Lung microvascular endothelial cell (primary cell): ENCODE measurements at regions not wholly inside any gene's neighbourhood (a gene's known extent, or its start where the extent isn't known, plus 50 kb on each side); places are given as distances from the start of the nearest gene placed in this dataset.

Experiments used
- DNase-seq, 2 donors: peaks; one replicate each; pipeline versions ENCODE4 v3.0.0 to v3.0.0-alpha.2; 2010; ENCODE audit warnings: low read depth in 2 of 2

DNA sequence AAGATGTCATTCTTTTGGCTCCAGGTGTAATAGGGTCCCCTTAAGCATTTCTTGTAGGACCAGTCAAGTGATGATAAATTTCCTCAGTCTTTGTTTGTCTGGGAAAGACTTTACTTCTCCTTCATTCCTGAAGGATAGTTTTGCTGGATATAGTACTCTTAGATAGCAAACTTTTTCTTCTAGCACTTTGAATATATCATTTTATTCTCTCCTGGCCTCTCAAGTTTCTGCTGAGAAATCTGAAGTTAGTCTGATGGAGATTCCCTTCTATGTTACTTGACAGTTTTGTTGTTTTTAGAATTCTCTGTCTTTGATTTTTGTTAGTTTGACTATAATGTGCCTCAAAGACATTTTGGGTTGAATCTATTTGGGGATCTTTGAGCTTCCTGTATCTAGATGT, 181.2 kb upstream of the HES1 start:
- no peak for DNase-seq

DNA sequence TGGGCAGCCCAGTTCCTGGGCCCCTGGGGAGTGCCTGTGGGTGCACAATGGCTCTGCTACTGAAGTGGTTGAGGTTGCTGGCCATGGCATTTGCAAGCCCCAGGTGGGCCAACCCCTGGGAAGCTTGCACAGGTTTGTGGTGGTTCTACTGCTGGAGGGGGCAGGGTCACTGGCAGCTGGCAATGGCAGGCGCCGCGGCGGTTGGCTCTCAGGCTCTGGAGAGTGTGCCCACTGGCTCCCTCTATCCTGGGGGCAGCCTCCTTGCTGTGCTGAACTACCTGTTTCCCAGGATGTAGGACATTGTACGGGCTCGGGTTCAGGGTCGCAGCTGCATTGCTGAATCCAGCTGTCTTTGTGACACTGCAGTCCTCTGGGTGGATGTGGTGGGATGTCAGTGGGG, 180.2 kb upstream of the HES1 start:
- DNase-seq: no peak

DNA sequence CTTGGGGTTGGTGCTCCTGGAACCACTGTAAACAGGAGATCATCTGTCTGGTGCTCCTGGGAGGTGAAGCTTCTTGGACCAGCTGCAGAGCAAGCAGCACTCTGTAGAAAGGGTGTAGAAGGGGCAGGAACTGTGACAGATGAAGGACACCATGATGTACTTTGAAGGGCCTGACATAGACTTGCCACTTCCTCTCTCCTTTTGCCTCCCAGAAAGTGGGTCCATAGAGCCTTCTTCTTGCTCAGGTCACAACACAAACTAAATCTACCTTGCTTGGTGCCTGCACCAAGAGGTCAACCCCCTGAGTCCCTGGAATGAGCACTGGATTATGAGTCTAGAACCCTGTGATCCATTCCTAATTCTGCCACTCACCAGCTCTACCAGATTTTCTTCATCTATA, 176.1 kb upstream of the HES1 start:
- DNase-seq: no peak

DNA sequence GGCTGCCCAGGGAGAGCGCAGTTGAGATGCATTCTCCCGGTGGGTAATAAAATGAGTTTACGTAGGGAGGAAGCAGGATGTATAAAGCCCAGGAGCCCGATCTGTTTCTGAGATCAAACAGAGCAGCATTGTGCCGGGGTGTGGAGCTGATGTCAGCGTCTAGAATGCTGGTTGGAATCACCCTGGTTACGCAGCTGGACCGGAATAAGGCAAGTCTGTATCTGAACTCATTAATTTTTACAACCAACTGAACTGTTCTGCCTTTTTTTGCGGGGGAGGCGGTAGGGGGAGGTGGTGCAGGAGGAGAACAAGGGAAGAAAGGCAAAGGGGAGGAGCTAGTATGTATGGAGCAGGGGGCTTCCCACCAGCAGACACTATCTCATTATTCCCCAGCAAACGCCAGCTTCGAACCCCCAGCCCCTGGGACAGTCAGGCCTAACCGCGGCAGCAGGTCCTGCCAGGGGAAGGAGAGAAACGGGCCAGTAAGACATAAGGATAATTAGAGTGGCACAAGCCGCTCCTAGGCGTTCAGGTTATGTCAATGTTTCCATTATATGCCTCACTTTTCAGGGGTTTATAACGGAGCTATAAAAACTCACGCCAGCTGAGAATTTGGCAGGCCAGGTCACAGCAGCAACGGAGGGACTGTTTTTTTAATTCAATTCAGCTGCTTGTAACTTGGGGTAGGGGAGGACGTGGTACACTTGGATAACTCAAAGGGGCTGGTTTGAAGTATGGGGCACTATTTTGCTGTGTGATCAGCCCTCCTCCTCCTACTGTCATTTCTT, 175.3 kb upstream of the HES1 start:
- DNase-seq: peak in 1 of 2 donors; percentile 61

DNA sequence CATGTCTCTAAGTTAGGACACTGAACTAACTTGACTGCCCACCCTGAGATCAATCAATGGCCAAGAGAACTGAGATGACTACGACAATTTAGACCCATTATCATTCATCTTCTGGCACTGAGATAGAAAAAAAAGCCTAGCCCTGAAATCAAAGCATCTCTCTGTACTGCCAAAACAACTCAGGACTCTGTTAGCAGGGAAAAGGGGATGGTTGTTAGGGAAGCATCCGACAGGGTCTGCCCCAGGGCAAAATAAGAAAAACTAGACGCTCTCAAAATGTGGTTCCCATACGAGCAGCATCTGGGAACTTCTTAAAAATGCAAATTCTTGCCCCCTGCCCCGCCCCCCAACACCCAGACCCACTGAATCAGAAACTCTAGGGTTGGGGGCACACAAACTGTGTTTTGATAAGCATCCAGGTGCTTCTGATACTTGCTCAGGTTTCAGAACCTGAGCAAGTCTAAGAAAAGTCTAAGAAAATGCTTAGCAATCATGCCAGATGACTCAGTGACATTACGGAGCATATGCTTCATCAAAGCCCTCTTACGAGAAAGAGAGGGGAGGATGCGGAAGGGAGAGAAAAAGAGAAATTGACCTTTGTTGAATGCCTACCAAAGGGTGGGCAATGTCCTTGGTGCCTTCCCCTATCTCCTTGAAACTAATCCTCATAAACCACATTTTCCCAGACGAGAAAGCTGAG, 172.8 kb upstream of the HES1 start:
- DNase-seq: no peak

DNA sequence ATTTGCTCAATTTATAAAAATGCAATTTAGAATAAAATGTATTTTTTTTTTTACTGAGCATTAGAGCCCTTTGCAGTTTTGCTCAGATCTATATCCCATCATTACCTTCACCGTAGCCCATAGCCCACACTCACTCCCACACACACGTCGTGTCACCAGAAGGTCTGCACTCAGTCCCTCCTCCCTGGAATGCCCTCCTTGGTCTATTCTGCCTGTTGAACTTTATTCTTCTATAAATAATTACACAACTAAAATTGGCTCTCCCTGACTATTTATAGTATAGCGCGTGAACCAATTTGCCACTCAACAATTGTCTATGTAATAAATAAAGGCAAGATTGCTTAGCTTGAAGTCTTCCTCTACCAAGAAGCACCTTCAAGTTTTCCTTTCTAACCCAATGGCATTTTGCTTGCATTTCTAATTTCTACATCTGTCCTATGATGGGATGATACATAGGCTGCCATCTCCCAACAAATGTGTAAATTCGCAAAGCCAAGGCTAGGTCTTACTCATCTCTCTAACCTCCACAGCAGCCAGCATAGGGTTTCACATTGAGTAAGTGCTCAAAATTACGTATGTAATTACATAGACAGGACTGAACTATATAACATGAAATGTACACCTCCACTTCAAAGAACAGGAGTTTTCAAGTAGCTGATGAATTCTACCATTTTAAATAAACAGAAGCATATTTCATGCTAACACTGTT, 172.0 kb upstream of the HES1 start:
- no peak for DNase-seq

DNA sequence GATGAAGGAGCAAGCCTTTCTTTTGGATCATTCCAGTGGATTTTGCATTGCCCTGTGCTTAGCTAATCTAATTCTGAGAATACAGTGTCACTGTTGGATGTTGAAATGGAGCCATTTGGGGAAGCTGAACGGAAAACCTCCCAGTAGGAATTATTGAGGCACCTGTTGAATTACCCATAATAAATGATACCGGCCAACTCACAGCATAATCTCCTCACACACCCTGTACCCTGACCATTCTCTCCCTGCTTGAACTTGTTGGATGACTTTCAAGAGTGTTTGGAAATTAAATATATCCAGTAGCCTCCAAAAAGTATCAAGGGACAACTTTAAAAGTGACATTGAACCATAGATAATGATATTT, 171.4 kb upstream of the HES1 start:
- no peak for DNase-seq

DNA sequence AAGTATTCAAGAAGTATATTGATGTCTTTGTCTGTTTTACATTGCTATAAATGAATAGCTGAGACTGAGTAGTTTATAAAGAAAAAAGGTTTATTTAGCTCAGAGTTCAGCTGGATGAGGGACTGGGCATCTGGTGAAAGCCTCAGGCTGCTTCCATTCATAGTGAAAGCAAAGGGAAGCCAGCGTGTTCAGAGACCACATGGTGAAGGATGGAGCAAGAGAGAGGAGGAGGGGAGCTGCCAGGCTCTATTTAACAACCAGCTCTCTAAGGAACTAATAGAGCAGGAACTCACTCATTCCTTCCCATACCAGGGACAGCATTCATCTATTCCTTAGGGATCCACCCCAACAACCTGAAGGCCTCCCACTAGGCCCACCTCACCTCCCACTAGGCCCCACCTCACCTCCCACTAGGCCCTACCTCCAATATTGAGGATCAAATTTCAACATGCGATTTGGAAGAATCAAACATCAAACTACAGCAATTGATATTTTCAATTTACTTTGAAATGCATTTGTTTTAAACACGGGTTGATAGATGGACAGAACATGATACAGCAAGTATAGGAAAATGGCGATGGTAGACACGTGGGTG, 167.5 kb upstream of the HES1 start:
- no peak for DNase-seq

DNA sequence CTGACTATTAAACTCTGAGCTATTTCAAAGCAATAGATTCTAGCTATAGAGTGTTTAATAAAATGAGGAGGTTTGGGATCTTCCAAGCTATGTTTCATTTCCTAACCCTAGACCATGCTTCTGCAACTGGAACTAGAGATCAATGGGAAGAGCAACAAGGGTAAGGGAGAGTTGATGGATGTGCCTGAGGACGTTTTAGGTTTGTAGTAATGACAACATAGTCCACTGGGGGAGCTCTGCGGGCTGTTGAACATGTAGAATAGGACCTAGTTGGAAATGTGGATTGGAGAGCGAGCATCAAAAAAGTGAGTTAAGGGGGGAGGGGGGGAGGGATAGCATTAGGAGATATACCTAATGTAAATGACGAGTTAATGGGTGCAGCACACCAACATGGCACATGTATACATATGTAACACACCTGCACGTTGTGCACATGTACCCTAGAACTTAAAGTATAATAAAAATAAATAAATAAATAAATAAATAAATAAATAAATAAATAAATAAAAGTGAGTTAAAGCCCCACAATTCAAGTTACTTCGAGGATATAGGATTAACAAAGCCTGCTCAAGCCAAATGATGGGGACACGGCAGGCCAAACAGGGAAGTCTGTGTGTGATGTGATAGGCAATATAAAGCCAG, 165.7 kb upstream of the HES1 start:
- peak; percentile 79 to 80 for DNase-seq

DNA sequence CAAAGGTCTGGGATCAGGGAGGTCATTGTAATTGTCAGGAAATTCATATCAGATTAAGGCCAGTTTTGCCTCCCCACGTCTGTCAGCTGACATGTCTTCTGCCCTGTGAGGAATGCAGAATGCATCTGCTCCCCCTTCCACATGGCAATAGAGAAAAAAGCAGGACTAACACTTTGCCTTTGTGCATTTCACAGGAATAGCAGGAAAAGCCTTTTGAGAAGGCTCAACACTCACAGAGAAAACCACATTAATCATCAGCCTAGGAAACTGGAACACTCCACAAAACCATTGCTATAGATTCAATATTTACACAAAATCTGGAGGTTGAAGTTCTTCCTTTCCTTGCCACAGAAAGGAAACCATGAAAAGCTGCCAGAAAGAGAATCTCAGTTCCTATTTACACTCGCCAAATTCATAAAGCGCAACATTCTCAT, 165.2 kb upstream of the HES1 start:
- DNase-seq: peak; percentile 39 to 93

DNA sequence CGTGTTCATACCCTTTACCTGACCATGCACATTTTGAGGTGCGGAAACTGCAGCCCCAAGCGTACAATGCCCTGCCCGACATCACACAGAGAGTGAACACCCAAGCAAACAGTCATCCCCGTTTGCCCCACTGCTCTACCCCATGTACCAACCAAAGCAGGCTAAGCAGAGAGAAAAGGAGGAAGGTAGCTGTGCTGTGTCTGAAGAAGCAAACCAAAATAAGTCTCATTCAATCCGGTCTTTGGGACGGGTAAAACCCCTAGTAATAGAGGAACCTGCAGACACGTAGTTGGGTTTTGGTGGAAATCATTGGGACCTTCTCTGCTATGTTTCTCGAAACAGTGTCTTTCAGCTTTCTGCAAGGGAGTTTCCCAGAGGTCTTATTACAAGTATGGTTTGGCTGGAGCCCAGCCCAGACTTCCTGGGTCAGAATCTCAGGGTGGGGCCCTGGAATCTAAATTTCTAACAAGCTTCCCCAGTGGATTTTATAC, 164.6 kb upstream of the HES1 start:
- peak in 1 of 2 donors; percentile 65 for DNase-seq

DNA sequence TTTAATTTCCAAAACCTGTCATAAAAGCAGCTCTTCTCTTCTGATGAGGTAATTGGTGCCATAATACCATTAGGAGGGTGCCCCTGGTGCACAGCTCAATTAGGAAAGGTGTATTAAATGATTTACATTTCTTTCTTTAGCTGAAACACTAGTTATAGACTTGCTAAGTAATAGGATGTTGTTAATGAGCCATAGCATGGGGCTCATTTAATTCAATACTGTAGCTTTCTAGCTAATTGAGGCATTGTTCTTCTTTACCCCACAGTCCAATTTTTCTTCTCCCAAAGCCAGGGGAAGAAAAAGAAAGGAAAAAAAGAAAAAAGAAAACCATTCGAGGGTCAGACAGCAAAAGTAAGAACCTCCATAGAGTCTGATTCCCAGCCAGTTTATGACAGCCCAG, 164.0 kb upstream of the HES1 start:
- DNase-seq: no peak

DNA sequence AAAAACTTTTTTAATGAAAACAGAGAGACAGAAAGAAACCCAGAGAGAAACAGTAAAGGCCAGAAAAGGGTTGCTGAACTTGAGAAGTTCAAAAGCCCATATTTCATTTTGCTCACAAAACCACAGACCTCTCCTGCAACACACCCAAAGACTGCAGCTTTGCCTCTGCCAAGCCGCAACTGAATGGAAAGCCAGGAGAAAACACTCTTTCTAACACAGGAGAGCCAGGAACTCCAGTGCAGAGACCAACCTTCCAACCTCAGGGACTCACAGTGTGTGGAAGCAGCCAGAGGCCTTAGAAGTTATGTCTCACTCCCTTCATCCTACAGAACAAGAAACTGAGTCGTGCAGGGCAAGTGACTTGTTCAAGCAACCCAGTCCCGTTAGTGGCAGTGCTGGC, 163.1 kb upstream of the HES1 start:
- DNase-seq: no peak

DNA sequence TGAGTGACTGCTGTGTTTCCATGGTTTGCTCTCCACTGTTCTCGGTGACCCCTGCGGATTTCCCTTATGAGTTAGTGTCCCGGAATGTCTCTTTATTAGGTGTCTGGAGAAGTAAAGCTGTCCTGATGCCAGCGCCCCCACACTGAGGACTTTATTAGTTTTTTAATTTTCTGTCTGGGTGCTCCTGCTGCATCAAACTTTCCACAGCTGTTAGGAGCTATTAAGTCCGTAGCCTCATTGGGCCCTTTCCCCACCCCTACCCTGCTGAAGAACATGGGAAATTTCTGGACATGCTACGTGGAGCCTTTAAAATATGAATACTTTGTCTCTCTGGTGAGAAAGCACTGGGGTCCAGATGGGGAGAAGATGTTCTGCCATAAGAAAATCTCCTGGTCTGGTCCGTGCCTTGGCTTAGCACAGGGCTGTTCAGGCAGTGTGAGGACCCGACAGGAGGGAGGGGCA, 161.7 kb upstream of the HES1 start:
- DNase-seq: peak; percentile 19 to 93

DNA sequence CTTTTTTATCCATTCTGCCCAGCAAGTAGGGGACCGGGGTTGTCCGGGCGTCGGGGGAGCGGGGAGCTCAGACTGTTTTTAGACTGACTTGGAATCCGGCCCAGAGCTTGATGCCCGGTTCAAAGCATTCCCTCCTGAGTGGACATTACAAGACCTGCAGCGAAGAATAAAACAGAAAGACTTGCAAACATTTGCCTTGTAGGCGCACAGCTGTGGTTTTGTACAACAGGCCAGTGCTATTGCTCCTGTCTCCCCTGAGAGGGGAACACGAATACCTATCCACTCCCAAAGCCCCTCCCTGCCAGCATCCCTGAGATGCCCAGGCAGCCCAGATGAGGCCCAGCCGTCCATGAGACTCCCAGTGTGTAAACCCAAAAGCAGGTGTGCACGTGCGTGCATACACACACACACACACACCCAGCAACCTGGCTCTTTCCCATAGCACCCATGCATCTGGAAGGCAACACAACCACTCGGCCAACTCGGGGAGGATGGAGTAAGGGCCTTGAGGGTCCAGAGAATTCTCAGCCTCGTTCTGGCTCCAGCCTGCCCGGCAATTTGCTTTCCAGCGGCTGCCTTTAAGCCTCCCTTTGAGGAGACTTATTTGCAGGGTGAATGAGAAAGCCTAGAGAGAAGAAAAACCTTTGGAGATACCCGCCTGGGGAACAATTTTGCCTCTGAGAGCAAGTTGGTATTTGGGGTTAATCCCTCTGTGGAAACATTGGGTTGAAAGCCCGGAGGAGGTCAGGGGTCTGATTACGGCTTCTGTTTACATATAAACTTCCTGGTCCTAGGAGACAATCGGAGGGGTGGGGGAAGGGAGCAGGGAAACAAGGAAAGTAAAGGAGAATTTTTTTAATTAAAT, 161.0 kb upstream of the HES1 start:
- DNase-seq: peak in 1 of 2 donors; percentile 47

DNA sequence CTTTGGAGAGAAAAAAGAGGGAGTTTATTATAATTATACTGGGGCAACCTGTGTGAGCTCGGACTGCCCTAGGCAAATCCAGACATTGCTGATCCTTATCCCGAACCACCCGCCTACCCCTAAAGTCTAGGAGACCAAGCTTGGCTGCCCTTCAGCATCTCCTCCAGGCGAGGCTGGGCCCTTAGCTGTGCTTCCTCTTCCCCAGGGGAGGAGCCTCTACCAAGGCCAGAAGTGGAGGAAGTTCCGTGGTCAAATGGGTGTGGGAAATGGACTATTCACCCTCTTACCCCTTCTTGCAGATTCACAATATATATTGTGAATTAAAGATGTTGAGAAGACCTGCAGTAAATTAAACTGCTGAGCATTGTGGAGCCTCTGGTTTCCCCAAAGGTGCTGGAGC, 158.3 kb upstream of the HES1 start:
- DNase-seq: no peak

DNA sequence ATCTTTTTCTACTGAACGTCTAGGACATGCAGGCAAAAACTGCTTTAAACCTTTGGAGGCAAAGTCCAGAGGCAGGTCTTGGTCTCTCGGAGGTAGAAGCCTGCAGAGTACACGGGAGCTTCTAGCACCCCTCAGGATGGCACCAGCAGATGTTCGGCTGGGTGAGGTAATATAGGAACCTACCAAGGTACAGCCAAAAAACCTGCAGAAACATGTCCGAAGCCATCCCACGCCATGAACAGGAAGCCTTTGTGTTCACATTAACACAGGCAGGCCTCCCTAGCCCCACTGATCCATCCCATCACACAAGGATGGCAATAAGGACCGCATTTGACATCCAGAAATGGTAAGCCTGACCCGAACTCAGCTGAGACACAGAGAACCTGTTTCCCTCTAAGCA, 157.9 kb upstream of the HES1 start:
- DNase-seq: no peak

DNA sequence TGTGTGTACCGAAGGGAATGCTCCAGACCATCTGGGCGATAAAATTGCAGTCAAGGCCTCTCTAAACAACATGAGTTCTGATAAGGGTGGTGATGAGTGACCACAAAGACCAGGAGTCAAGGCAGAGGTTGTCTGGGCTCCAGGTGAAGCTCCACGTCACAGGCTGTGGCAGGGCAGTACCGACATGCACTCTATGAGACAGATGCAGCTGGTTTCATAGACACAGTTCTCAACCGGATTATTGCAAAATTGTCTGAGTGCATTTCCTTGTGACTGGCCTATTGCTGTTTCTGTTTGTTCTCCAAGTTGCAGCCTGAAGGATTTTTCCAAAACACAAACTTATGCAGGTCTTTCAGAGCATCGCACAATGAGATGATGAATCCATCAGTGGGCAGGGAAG, 157.5 kb upstream of the HES1 start:
- DNase-seq: no peak

DNA sequence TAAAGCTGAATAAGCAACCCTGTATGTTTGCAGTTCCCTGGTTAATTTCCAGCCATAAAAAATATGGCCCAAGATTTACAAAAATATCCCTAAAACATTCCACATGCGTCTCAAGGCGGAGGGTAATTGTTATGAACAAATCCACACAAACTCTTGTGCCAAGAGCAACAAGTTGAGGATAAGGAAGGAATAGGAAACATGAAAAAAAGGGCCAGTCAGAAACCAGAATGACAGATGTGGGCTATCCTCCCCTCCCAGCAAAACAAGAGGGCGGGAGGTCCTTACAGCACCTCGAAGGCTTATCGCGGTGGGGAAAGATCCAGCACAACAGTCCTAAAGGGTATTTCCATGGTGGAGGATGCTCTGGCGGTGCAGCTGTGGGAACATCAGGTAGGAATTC, 155.6 kb upstream of the HES1 start:
- DNase-seq: peak in 1 of 2 donors; percentile 50

DNA sequence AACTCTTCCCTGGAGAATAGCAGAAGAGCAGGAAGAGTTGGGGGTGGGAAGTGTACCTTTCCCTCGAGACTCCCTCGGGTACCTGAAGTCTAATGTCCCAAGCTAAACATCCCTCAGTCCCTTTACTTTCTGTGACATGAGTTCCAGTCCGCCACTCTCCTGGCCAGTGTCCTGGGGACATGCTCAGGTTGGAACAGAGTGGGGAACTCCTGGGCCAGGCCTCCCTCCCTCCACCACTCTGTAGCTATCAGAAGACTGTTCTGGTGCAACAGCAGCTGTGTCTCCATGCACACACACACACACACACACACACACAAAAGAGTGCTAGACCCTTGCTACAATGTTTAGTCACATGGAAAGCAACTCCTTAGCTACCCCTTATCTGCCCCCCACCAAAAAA, 155.0 kb upstream of the HES1 start:
- no peak for DNase-seq
